GM12891 (cell line): ENCODE measurements at regions not wholly inside any gene's neighbourhood (a gene's known extent, or its start where the extent isn't known, plus 50 kb on each side); places are given as distances from the start of the nearest gene placed in this dataset.

Source experiments
- DNase-seq: peaks from one replicate; pipeline ENCODE4 v3.0.0; 2011; ENCODE audit warnings: low spot score; ENCODE audit not compliant: insufficient read length
- FAIRE-seq: peaks from 2 replicates; lab custom pipeline; 2011; peaks lifted over from hg19 to GRCh38; lab: Jason Lieb, UNC
- PAX5 ChIP-seq: IDR thresholded peaks from 2 replicates; pipeline ENCODE4 v1.6.1; 2011; ENCODE audit warnings: low read length, moderate library complexity, mild to moderate bottlenecking; ENCODE audit not compliant: insufficient read depth, severe bottlenecking
- POLR2A ChIP-seq: IDR thresholded peaks from 2 replicates; pipeline ENCODE4 v1.6.1; 2011; ENCODE audit warnings: low read depth, low read length, control low read depth
- POLR2AphosphoS5 ChIP-seq: IDR thresholded peaks from 2 replicates; pipeline ENCODE4 v1.6.1; 2011; ENCODE audit warnings: low read depth, low read length, control low read depth
- POU2F2 ChIP-seq: IDR thresholded peaks from 2 replicates; pipeline ENCODE4 v1.6.1; 2011; ENCODE audit warnings: low read depth, mild to moderate bottlenecking, control low read depth, low read length, moderate library complexity
- SPI1 ChIP-seq: IDR thresholded peaks from 2 replicates; pipeline ENCODE4 v1.6.1; 2011; ENCODE audit warnings: low read depth, low read length, control low read depth
- TAF1 ChIP-seq: IDR thresholded peaks from 2 replicates; pipeline ENCODE4 v1.6.1; 2011; ENCODE audit warnings: low read depth, low read length, control low read depth

DNA sequence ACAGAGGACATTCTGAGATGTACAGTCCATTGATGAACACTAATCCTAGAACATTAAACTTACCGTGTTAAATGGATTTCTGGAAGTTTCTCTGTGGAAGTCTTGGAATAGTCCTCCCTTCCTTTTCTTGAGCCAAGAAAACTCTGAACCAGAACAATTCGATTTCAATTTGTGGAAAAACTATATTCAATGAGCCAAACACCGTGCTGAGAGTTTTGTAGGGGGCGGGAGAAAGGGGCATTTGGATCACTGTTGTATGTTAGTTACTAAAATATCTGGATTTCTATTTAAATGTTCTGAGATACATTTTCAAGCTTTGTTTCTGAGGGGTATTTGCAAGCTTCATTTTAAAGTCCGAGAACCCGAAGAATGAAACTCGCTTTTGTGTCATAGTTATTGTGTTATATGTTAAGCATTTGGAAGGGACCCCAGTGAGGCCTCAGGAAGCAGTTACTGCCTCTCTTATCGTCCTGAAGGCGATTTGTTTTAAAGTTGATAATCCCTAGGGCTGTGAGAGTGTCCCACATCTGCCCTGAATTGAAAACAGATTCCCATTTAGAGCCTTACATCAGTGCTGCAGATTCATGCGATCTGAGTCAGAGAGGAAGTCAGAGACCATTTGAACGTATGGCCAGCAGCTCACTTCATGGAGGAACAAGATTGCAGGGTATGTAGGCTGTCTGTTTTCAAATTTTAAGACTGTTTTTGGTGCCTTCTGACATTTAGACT, 70.8 kb upstream of the SASH1 start:
- no peak for TF ChIP-seq POLR2AphosphoS5
- no peak for TF ChIP-seq TAF1
- no peak for TF ChIP-seq PAX5
- TF ChIP-seq SPI1, result no peak
- no peak for TF ChIP-seq POU2F2
- no peak for TF ChIP-seq POLR2A
- no peak for DNase-seq
- no peak for FAIRE-seq

GRCh38 chr6:148272597-148272996, 70.0 kb upstream of the SASH1 start:
- FAIRE-seq, result no peak
- TF ChIP-seq POLR2AphosphoS5 (no peak), POLR2A (no peak), POU2F2 (no peak), SPI1 (no peak), TAF1 (no peak), PAX5 (no peak)
- no peak for DNase-seq

GRCh38 chr6:148273962-148274752, 68.5 kb upstream of the SASH1 start:
- FAIRE-seq (no peak), DNase-seq (no peak)
- TF ChIP-seq POU2F2, result no peak
- no peak for TF ChIP-seq PAX5
- TF ChIP-seq TAF1, result no peak
- no peak for TF ChIP-seq POLR2AphosphoS5
- no peak for TF ChIP-seq POLR2A
- TF ChIP-seq SPI1, result no peak

DNA sequence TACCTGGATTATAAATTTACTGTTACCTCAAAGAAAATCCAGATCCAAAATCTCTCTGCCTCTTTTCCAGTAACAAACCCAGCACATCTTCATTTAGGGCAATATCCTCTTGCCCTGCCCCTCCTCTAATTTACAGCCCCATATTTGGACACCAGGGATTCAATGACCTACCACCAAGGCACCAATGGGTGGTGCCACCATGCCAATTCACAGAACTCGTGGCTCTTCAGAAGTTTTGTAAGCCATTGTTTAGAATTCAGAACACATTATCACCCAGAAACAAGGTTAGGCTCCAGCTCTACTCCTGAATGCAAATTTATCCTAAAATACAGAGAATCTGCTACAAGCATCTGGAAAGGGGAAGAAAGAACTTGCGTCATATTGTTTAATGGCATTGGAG, 67.8 kb upstream of the SASH1 start:
- FAIRE-seq, result no peak
- no peak for DNase-seq
- TF ChIP-seq POLR2A, result no peak
- TF ChIP-seq SPI1, result no peak
- TF ChIP-seq POLR2AphosphoS5, result no peak
- no peak for TF ChIP-seq TAF1
- no peak for TF ChIP-seq PAX5
- TF ChIP-seq POU2F2, result no peak

DNA sequence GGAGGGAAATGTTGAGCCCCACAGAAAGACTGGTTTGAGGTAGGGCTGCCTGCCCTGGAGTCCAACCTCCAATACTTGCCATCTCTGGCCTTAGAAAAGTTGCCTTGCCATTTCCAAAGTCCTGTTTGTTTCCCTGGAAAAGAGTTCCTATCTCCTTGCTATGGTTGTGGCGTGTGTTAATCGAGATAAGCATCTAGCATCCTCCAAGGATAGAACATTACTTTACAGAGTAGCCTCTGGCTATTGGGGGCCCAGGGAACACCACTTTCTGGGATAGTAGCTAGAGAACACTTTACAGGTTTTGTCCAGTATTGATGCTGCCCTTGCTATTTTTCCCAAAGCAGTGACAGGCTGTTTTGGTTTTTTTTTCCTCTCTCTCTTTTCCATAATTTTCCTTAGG, 57.4 kb upstream of the SASH1 start:
- no peak for FAIRE-seq
- no peak for DNase-seq
- TF ChIP-seq PAX5 (no peak), POU2F2 (no peak), TAF1 (no peak), POLR2A (no peak), POLR2AphosphoS5 (no peak), SPI1 (no peak)

- no peak for TF ChIP-seq POLR2A
- no peak for TF ChIP-seq POLR2AphosphoS5
- TF ChIP-seq SPI1, result no peak
- no peak for TF ChIP-seq TAF1
- TF ChIP-seq PAX5, result no peak
- TF ChIP-seq POU2F2, result no peak
- FAIRE-seq (no peak), DNase-seq (no peak)
Measured at GRCh38 chr6:148286563-148286962, 56.1 kb upstream of the SASH1 start.

GRCh38 chr6:148287623-148288333, 54.9 kb upstream of the SASH1 start:
- DNase-seq (no peak), FAIRE-seq (no peak)
- no peak for TF ChIP-seq POLR2A
- TF ChIP-seq SPI1, result no peak
- no peak for TF ChIP-seq PAX5
- no peak for TF ChIP-seq POLR2AphosphoS5
- TF ChIP-seq TAF1, result no peak
- TF ChIP-seq POU2F2, result no peak

GRCh38 chr6:148288541-148288940, 54.1 kb upstream of the SASH1 start:
- no peak for DNase-seq
- no peak for FAIRE-seq

DNA sequence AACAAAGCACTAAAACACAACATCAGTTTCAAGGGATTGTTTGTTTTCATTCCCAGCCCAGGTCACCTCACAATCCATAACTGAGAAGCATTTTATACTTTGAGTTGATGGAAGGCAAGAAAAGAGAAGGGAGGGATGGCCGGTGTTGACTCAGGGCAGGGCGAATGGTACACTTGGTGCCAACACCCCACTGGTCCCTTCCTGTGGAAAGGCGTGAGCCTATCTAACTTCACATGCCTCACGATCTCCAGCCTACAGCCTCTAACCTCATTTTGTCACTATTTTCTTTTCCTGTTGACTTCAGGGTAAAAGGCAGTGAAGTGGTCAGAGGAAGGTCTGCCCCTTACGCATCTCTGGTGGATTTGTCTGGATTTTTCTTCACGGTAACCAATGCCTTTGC, 53.5 kb upstream of the SASH1 start:
- DNase-seq (no peak), FAIRE-seq (no peak)
- no peak for TF ChIP-seq POLR2A
- no peak for TF ChIP-seq SPI1
- no peak for TF ChIP-seq TAF1
- TF ChIP-seq POU2F2, result no peak
- TF ChIP-seq POLR2AphosphoS5, result no peak
- TF ChIP-seq PAX5, result no peak

More at GRCh38 chr6:148288541-148288940, 54.1 kb upstream of the SASH1 start:
- TF ChIP-seq POLR2AphosphoS5 (no peak), TAF1 (no peak), POLR2A (no peak), SPI1 (no peak), POU2F2 (no peak), PAX5 (no peak)

GRCh38 chr6:148291876-148292275, 50.8 kb upstream of the SASH1 start:
- DNase-seq (no peak), FAIRE-seq (no peak)
- TF ChIP-seq TAF1 (no peak), PAX5 (no peak), POU2F2 (no peak), POLR2AphosphoS5 (no peak), SPI1 (no peak), POLR2A (no peak)
